ENCODE measurements at regions not wholly inside any gene's neighbourhood (a gene's known extent, or its start where the extent isn't known, plus 50 kb on each side); places are given as distances from the start of the nearest gene placed in this dataset.
"Not testable (repeated sequence)": the region's sequence is repeated elsewhere in the genome, so short reads cannot be mapped to it uniquely, and the experiment has no call there.

DNA sequence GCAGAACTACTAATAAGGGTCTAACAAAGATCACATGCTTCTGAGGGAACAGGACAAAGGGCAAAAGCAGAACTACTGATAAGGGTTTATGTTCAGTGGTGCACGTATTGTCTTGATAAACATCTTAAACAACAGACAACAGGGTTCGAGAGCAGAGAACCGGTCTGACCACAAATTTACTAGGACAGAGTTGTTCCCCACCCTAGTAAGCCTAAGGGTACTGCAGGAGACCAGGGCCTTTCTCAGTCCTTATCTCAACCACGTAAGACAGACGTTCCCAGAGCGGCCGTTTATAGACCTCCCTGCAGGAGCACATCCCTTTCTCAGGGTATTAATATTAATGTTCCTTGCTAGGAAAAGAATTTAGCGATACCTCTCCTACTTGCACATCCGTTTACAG, 1089.5 kb upstream of the ATXN8OS start:
- TF ChIP-seq POLR2AphosphoS5, POLR2A (IDR thresholded peaks at IDR 0.05): not testable (repeated sequence)
- TF ChIP-seq, protein P1, sequence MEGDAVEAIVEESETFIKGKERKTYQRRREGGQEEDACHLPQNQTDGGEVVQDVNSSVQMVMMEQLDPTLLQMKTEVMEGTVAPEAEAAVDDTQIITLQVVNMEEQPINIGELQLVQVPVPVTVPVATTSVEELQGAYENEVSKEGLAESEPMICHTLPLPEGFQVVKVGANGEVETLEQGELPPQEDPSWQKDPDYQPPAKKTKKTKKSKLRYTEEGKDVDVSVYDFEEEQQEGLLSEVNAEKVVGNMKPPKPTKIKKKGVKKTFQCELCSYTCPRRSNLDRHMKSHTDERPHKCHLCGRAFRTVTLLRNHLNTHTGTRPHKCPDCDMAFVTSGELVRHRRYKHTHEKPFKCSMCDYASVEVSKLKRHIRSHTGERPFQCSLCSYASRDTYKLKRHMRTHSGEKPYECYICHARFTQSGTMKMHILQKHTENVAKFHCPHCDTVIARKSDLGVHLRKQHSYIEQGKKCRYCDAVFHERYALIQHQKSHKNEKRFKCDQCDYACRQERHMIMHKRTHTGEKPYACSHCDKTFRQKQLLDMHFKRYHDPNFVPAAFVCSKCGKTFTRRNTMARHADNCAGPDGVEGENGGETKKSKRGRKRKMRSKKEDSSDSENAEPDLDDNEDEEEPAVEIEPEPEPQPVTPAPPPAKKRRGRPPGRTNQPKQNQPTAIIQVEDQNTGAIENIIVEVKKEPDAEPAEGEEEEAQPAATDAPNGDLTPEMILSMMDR (IDR thresholded peaks at IDR 0.05) = not testable (repeated sequence)

All from sigmoid colon (tissue), 4 donors.